Skin epidermis (tissue), 12 donors: ENCODE measurements at regions not wholly inside any gene's neighbourhood (a gene's known extent, or its start where the extent isn't known, plus 50 kb on each side); places are given as distances from the start of the nearest gene placed in this dataset.
"Not testable (repeated sequence)": the region's sequence is repeated elsewhere in the genome, so short reads cannot be mapped to it uniquely, and the experiment has no call there.

ENCODE experiments used
- H3K27ac ChIP-seq, 21 experiments: fragments of 200-600 bp; sonication (generic) in 11 of 21; one replicate each; pipeline ENCODE4 v1.5.0; 2020; ENCODE audit warnings: mild to moderate bottlenecking in 3 of 21, inconsistent platforms in 2 of 21, moderate library complexity in 2 of 21
- H3K4me3 ChIP-seq, 7 experiments: fragments of 200-600 bp; sonication (generic) in 2 of 7; one replicate each; pipeline ENCODE4 v1.5.0; 2020; ENCODE audit warnings: inconsistent platforms in 2 of 7, mild to moderate bottlenecking in 2 of 7, moderate library complexity in 1 of 7

DNA sequence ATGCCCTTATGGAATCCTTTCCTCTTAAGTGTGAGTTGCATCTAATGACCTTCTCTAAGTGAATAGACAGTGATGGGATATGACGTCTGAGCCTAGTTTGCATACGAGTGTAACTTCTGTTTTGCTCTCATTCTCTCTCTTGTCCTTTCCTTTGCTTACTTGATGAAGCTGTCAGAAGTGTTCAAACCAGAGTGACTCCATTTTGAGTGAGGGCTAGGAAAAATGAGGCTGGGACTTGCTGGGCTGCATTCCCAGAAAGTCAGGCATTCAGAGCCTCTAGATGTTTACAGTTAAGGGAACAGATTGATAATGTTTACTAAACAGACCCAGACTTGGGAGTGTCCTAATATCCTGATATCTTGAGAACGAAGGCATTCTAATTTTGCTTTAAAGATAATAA is 311.2 kb upstream of the SOX4 start:
- H3K4me3 ChIP-seq, H3K27ac ChIP-seq: not testable (repeated sequence)

DNA sequence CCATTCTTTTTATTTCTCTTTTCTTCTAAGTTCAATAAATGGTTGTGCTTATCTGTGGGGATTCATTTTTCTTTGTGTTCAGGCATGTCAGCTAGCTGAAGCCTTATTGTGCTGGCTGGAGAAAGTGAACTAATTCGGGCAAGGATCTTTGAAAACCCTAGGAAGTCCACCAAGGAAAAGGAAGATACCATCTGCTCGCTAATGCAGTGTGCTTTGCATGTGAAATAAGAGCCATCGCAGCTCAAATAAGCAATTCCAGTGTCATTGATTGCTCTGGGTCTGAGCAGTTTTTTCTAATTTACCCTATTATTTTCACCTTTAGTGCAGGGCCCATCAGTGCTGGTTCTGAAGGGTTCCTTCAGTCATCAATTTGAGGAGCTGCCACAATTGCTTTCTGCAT is 309.4 kb upstream of the SOX4 start:
- Histone ChIP-seq H3K27ac (no peak overlapping the region), H3K4me3 (no peak overlapping the region)

DNA sequence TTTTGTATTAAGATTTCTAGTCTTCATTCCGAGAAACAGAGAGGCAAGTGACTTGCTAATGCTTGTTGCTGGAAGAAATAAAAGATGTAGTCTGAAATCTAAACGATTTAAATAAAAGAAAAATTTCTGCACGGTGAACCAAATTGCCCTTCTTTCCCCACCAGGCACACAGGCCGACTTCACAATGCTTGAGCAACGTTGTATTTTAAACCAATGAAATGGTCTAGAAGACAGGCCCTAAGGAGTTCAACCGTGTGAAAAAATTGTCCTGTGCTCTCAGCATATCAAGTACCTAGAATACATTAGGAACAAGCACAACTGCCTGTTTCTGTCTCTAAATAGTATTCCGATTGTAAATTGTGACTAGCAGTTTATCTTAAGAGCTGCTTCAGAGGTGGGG is 308.8 kb upstream of the SOX4 start:
- no peak overlapping the region for H3K4me3 ChIP-seq
- H3K27ac ChIP-seq: no peak overlapping the region

DNA sequence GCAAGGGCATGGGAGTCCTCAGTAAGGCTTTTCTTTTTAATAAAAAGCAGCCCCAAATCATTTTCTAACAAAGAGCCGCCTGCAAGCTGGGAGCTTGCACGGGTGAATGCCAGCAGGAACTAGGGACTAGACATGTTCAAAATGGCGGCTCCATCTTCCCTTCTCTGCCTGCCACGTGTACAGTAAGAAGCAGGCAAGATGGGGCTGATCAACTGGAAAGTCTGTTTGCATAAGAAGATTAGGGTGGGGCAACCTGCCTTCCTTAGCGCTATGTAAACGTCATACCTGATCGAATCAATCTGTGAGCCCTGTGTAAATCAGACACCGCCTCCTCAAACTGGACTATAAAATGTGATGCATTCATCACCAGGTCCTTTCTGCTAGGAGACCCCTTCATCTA is 299.4 kb upstream of the SOX4 start:
- Histone ChIP-seq H3K27ac (no peak overlapping the region), H3K4me3 (no peak overlapping the region)

DNA sequence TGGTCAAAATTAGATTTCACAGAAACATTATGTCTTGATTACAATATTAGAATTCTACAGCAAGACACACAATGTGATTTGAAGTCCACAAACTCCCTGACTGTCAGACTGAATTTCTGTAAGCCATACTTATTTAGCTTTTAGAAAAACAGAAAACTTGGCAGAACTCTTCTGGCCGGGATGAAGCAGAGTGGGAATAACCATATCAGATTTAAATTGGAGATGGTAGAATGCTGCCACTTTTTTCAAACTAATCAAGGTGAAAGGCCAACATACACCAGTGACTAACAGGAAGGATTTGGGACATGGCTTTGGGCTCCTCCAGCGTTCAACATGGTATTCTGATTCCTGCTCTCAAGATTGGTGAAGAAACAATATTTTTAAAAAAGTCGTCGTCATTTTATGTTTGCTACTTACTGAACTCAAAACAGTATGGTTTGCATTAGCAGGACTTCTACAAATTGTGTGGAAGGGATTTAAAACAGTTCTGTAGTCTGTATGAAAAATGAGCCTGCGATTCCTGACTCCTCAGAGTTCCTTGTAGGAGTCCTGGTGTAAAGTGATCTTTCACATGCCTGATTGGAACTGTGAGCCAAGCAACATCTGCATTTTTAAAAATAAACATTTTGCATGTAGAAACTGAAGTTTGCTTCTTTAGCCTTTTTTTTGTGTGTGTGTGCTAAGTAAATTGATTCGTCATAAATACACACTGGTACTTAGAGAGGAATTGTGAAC is 297.9 kb upstream of the SOX4 start:
- no peak overlapping the region for H3K27ac ChIP-seq

DNA sequence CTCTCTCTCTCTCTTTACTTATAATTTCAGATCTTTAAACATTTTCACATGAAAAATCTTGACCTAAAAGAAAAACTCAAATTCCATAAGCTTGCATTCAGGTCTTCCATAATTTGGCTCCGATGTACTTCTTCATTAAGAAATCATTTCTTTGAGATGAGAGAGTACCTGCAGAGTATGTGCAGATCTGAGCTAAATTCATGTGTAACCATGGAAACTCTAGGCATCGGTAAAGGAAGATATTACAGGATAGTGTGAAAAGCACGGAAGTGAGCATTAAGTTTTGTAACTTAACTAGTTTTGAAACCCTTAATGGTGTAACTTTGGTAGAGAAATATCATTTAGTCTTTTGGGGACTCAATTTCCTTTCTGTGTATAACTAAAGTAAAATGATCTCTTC is 295.9 kb upstream of the SOX4 start:
- Histone ChIP-seq H3K27ac (no peak overlapping the region), H3K4me3 (no peak overlapping the region)

More for the DNA sequence above, 297.9 kb upstream of the SOX4 start:
- no peak overlapping the region for H3K4me3 ChIP-seq

DNA sequence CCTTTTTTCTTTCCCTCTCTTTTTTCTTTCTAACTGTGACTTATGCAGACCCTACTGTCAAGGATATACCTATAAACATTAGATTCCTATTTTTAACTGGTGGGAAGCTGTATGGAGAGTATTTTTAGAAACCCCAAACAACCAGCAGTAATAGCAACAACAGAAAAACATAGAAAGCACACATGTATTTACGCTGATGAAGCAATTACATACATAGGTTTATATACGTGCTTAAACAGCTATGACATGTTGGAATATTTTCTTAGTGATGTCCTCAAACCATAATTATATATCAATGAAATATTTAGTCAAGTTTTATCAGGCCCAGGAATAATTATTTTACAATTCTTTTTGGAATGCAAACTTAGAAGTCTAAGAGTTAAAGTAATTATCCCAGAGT is 294.3 kb upstream of the SOX4 start:
- H3K4me3 ChIP-seq: no peak overlapping the region
- no peak overlapping the region for H3K27ac ChIP-seq

DNA sequence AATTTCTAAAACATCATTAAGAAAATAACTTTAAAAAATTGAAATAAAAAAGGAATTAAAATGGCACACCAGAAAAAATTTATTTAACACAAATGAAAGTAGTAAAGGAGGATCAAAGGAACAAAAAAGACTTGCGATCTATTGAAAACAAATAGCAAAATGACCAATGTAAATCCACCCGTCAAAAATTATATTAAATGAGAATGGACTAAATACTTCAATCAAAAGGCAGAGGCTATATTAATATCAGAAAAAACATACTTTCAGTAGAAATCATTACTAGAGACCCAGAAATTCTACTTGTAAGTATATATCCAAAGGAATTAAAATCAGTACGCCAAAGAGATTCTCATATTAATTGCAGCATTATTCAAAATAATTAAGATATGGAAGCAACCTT is 293.1 kb upstream of the SOX4 start:
- H3K27ac ChIP-seq: no peak overlapping the region
- H3K4me3 ChIP-seq: no peak overlapping the region

DNA sequence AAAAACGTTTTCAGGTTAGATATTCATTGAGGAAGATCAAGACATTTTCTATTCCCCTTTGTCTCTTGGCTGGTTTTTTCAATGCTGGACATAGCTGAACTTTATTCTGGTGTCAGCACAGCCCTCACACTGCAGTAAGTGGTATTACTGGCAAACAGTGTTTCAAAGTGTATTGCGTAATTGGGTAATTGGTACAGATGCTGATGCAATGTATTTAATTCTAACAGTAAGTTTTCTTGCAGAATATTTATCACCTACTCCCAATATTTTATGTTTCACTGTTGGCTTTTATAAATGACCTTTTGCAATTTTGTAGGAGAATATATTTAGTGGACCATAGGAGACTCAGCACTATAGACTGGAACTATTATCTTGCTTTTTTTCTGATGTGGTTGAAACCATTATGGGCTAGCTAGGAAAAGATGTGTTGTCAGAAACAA is 287.6 kb upstream of the SOX4 start:
- Histone ChIP-seq H3K4me3 (no peak overlapping the region), H3K27ac (no peak overlapping the region)

DNA sequence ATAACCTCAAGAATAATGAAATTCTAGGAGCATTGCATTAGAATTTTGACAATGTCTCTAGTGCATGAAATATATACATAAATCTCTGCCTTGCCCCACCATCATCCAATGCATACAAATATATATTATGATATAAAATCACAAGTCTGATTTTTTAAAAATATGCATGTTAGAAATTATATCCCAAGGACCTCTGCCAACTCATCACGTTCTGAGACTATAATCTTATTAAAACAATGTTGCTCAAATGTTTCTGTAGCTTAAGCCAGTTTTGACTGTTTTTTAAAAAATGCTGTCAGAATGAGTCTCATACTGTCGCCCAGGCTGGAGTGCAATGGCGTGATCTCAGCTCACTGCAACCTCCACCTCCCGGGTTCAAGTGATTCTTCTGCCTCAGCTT is 287.0 kb upstream of the SOX4 start:
- Histone ChIP-seq H3K27ac (no peak overlapping the region), H3K4me3 (no peak overlapping the region)

DNA sequence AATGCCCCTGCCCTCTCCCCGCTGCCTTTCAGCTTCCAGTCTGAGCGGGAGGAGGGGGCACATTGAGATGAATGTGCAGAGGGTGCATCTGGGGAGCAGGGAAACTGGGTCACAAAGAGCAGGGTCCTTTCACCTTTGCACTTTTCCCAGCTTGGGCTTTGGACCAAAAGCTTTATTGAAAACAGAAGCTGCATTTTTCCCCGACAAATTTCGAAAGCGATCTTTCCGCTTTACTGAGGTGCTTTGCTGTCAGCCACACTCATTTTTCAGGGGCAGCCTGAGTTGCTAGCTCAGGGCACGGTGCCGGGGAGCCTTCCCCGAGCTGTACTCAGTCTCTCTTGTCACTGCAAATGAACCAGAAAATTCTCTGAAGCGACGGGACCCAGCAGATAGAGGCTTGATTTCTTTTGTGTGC is 283.7 kb upstream of the SOX4 start:
- no peak overlapping the region for H3K27ac ChIP-seq
- H3K4me3 ChIP-seq: no peak overlapping the region

DNA sequence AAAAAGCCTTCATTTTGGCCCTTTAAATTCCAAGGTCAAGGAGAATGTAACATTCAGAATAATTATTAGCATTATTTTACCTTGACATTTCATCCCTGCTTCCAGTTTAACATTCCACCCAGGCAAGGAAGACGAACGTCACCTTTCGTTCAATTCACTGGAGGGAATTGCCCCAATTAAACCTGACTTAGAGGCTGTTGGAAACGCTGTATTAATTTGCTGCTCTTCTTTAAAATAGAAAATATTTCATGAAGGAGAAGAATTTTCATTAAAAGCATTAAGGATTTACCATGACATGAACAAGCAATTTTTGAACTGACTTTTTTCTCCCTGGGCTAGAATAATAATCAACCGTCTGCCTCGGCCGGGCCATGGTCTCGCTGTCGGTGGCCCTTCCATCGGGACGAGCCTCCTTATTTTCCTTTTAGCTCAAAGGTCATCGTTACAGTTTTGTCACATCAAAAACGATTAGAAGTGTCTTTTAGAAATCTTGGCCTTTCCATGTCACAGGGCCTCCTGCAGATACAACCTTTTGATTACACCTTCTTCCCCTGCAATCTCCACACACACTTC is 282.9 kb upstream of the SOX4 start:
- Histone ChIP-seq H3K27ac (no peak overlapping the region), H3K4me3 (no peak overlapping the region)

DNA sequence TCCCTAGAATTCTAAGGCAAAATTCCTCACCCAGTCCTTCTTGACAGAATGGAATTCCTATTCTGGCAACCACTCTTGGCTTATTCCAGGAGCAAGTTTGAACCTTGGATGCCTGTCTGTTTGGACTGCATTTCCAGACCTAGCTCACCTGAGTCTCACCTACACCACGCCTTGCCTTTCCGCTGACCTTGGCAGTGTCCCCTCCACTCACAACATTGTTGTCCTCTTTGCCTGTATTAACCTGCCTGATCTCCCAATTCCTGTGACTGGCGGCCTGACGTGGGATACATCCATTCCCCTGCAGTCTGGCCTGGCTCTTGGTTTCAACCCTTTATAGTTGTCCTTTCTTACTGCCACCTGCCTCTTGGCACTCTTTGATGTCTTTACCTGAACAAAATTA is 281.4 kb upstream of the SOX4 start:
- Histone ChIP-seq H3K4me3 (no peak overlapping the region), H3K27ac (no peak overlapping the region)

DNA sequence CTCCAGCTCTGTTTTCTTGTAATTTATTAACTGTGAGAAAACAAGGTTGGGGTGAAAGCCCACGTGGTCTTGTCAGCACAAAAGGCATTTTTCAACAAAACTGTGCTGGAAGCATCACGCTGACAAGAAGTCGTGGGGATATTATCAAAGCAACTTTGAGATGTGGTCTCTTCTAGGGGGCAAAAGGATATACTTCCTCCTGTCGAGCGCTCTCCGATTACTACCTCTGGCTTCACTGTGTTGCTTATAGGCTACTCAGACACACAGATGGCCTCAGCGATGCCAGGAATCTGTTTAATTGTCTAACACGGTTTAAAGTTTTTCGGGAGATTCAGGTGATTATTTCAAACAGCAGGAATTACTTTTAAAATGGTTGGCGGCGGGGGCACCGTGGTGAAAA is 275.9 kb upstream of the SOX4 start:
- Histone ChIP-seq H3K4me3 (no peak overlapping the region), H3K27ac (no peak overlapping the region)

DNA sequence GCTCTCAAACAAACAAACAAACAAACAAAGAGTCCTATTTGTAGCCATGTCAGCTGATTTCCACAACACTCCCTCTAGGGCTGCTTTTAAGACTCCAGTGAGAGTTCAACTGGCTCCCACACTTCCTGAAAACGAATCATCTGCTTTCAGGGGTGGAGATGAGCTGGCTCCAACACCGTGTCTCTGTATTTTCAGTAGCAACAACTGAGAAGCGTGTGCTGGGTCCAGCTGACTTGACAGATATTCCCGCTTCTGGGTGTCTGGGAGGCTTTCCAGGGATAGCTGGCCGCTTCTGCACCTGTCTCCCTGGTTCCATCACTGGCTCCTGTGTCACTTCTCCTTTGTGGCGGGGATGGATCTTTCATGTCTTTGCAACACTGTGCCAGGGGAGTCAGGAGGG is 272.5 kb upstream of the SOX4 start:
- H3K4me3 ChIP-seq: no peak overlapping the region
- H3K27ac ChIP-seq: no peak overlapping the region

DNA sequence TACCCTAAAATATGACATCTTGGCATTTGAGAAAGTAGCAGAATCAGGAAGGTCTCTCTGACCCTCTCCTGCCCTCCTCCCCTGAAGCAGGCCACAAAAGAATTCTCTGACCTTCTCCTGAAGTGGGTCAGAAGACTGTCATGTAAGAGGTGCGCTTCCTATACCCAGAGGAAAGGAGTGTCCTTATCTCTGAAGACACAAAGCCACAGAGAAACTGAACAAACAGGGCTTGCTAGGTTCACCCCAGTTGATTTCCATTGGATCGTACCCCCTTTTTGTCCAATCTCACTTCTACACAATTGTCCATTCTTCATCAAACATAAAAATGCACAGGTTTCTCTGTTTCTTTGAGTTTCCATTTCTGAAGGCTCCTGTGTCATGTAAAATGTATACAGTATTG is 272.0 kb upstream of the SOX4 start:
- Histone ChIP-seq H3K27ac (no peak overlapping the region), H3K4me3 (no peak overlapping the region)

DNA sequence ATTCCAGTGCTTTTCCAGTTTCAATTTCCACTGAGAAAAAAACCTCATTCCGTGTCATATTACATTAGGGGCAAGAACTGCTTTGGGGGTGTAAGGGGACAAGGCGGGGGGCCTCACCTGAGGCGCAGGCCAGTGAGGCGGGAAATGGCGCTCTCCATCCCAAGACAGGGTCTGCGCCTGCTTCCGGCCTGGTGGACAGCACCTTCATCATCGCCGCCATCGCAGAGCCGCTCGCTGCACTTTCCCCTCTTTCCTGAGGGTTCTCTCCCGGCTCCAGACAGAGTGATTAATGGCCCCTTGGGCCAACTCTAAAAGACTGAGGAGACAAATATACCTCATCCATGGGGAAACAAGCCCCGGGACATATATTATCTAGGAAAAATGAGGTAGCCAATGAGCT is 270.0 kb upstream of the SOX4 start:
- no peak overlapping the region for H3K4me3 ChIP-seq
- no peak overlapping the region for H3K27ac ChIP-seq

DNA sequence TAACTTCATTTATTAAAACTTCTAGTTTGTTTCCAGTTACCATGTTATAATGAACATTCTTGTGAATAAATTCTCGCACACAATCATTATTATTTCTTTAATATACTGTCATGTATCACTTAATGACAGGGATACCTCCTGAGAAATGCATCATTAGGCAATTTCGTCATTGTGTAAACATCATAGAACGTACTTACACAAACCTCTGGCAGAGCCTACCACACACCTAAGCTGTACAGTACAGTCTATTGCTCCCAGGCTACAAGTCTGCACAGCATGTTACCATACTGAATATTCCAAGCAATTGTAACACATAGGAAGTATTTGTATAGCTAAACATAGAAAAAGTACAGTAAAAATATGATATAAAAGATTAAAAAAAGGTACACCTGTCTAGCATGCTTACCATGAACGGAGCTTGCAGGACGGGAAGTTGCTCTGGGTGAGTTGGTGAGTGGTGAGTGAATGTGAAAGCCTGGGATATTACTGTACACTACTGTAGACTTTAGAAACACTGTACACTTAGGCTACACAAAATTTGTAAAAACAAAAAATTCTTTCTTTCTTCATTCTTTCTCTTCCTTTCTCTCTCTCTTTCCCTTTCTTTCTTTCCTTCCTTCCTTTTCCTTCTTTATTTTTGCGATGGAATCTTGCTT is 268.2 kb upstream of the SOX4 start:
- no peak overlapping the region for H3K4me3 ChIP-seq
- no peak overlapping the region for H3K27ac ChIP-seq

DNA sequence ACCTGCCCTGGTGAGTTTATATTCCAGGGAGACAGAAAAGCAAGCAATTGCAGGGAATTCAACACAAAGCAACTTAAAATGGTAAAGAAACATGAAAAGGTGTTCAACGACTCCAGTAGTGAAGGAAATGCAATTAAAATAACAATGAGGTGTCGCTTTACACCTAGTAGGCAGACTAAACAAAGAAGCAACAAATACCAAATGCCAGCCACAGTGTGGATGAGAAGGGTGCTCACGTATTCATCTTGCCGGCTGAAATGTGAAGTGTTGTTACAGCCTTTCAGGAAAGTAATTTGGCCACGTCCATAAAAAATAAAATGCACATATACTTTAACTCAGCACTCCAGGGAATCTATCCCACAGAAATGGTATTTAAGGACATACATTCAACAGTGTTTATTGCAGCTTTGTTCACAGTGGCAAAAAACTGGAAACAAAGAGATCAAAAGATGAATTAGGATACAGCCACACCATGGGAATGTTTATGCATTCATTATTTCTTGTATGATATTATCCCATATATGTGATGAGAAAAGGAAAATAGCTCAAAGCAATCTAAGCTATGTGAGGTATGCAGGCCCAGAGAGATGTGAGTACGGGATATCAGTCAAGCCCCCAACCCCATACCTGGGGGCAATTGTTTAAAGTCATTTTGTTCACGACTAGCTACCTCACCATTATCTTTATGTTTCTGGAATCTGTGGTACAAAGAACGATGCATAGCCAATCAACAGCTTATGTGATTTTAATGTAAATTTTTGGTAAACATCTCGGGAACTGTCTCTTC is 266.0 kb upstream of the SOX4 start:
- H3K27ac ChIP-seq: no peak overlapping the region

DNA sequence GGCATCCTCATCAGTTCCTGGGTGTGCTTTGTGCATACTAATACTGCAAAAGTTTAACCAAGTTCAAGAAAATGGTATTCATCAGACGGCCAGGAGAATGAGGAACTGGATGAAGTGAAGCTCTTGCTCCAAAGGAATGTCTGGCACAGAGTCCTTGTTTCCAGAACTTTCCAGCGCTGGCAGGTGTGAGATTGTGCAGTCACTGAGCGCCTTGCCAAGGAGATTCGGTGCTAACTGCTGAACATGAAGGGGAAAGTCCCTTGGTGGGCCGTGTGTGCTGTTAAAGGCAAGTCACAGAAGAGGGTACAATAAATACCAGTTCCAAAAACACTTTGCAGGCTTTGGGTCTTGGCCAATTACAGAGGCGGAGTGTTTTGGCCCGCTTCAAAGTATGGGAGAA is 262.3 kb upstream of the SOX4 start:
- H3K27ac ChIP-seq: no peak overlapping the region

More for the DNA sequence above, 266.0 kb upstream of the SOX4 start:
- no peak overlapping the region for H3K4me3 ChIP-seq

DNA sequence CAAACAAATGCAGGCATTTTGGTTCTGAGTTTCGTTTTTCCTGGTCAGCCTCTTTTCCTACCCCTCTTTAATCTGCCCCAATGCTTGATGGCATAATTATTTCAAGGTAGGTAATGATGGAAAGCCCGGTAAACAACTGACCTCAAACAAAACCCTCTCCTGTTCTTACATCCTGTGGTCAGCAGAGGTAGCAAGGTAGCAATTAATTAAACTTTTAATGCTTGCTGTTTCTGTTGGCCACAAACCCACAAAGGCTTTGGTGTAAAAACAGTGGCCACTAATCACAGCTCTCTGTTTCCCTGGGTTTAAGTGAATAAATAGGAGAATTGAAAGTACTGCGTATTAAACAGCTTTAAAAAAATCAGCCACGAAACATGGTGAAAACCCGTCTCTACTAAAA is 261.5 kb upstream of the SOX4 start:
- Histone ChIP-seq H3K4me3 (no peak overlapping the region), H3K27ac (no peak overlapping the region)

More for the DNA sequence above, 262.3 kb upstream of the SOX4 start:
- no peak overlapping the region for H3K4me3 ChIP-seq
